Lower lobe of right lung (tissue), 2 donors: ENCODE measurements at regions not wholly inside any gene's neighbourhood (a gene's known extent, or its start where the extent isn't known, plus 50 kb on each side); places are given as distances from the start of the nearest gene placed in this dataset.
"Not testable (repeated sequence)": the region's sequence is repeated elsewhere in the genome, so short reads cannot be mapped to it uniquely, and the experiment has no call there.

ENCODE experiments used
- ATAC-seq, 2 donors: fragments of 200-7000 bp; cut with Tn5 transposase; one replicate each; pipeline ENCODE4 v1.9.1; 2020 to 2022; ENCODE audit warnings: mild to moderate bottlenecking in 2 of 2, moderate library complexity in 2 of 2
- DNase-seq: peaks from one replicate; pipeline ENCODE4 v3.0.0-alpha.2; 2020
- H3K27ac ChIP-seq: fragments of 200-600 bp; one replicate; pipeline ENCODE4 v1.8.0; 2022
- H3K27me3 ChIP-seq: fragments of 200-600 bp; one replicate; pipeline ENCODE4 v1.8.0; 2022; ENCODE audit warnings: low read depth
- H3K36me3 ChIP-seq: fragments of 200-600 bp; one replicate; pipeline ENCODE4 v1.8.0; 2022; ENCODE audit warnings: mild to moderate bottlenecking
- H3K4me1 ChIP-seq: fragments of 200-600 bp; one replicate; pipeline ENCODE4 v1.8.0; 2022
- H3K4me3 ChIP-seq: fragments of 200-600 bp; one replicate; pipeline ENCODE4 v1.8.0; 2022; ENCODE audit warnings: mild to moderate bottlenecking
- H3K9me3 ChIP-seq: fragments of 200-600 bp; one replicate; pipeline ENCODE4 v1.8.0; 2022
- CTCF ChIP-seq: fragments of 200-600 bp; IDR thresholded peaks from one replicate; pipeline ENCODE4 v1.8.0; 2022; ENCODE audit warnings: antibody characterized with exemption, mild to moderate bottlenecking
- intact Hi-C: fragments of 100-400 bp; cut with DNase I; formaldehyde crosslinking; loops from one replicate; pipeline ENCODE4 v1.11.0; 2022
- donor health status: DM: no; HTN: yes; CAD: no; lungs with severe emphysema.

GRCh38 chr16:16928532-16929109 lies 542.1 kb downstream of the XYLT1 start:
- no peak for TF ChIP-seq CTCF
- intact Hi-C loops, result no loop called here
- Histone ChIP-seq H3K27ac (no peak overlapping the region), H3K36me3 (no peaks in the 10 kb centered on the region), H3K4me3 (no peak overlapping the region), H3K27me3 (peaks cover under 1% of the 10 kb centered on the region), H3K9me3 (peaks cover 6% of the 10 kb centered on the region), H3K4me1 (no peaks in the 10 kb centered on the region)
- ATAC-seq (no peak), DNase-seq (no peak)

- intact Hi-C loops, result no loop called here
- no peaks in the 10 kb centered on the region for H3K36me3 ChIP-seq
- no peak for ATAC-seq
Measured at GRCh38 chr16:16930309-16931000, 540.3 kb downstream of the XYLT1 start.

GRCh38 chr16:16933861-16934260 lies 536.9 kb downstream of the XYLT1 start:
- Histone ChIP-seq H3K27me3 (peaks cover 5% of the 10 kb centered on the region), H3K9me3 (no peaks in the 10 kb centered on the region), H3K27ac (no peak overlapping the region), H3K36me3 (no peaks in the 10 kb centered on the region), H3K4me1 (no peaks in the 10 kb centered on the region), H3K4me3 (no peak overlapping the region)
- intact Hi-C loops, result no loop called here
- TF ChIP-seq CTCF, result no peak
- DNase-seq (no peak), ATAC-seq (no peak)

More at GRCh38 chr16:16930309-16931000, 540.3 kb downstream of the XYLT1 start:
- H3K4me1 ChIP-seq, result no peaks in the 10 kb centered on the region
- no peak overlapping the region for H3K27ac ChIP-seq
- peaks cover 6% of the 10 kb centered on the region for H3K9me3 ChIP-seq
- H3K4me3 ChIP-seq, result no peak overlapping the region
- peaks cover 5% of the 10 kb centered on the region for H3K27me3 ChIP-seq
- DNase-seq, result no peak
- TF ChIP-seq CTCF, result no peak

GRCh38 chr16:16934660-16935059 lies 536.1 kb downstream of the XYLT1 start:
- no peak for TF ChIP-seq CTCF
- ATAC-seq, result no peak
- H3K27ac ChIP-seq, result no peak overlapping the region
- no peaks in the 10 kb centered on the region for H3K36me3 ChIP-seq
- H3K4me1 ChIP-seq, result no peaks in the 10 kb centered on the region
- intact Hi-C loops, result no loop called here
- no peaks in the 10 kb centered on the region for H3K9me3 ChIP-seq
- H3K27me3 ChIP-seq, result peaks cover 5% of the 10 kb centered on the region
- DNase-seq, result no peak
- no peak overlapping the region for H3K4me3 ChIP-seq

DNA sequence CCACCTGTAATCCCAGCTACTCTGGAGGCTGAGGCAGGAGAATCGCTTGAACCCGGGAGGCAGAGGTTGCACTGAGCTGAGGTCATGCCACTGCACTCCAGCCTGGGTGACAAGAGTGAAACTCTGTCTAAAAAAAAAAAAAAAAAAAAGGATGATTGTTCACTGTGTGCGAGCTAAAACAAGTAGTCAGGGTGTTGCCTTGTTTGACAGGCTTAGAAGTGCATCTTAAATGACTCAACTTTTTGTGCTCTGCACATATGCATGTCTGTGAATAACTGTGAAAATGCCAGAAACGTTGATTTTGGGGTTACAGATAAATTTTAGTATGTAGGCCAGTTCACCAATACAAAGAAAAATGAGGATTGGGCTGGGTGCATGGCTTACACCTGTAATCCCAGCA lies 534.9 kb downstream of the XYLT1 start:
- H3K27me3 ChIP-seq, H3K4me1 ChIP-seq, intact Hi-C loops, H3K36me3 ChIP-seq, DNase-seq, H3K27ac ChIP-seq, H3K4me3 ChIP-seq, H3K9me3 ChIP-seq, ATAC-seq: not testable (repeated sequence)

- TF ChIP-seq CTCF, result no peak
- H3K36me3 ChIP-seq, result no peaks in the 10 kb centered on the region
- DNase-seq (no peak), ATAC-seq (no peak)
- H3K4me1 ChIP-seq, result no peaks in the 10 kb centered on the region
- intact Hi-C loops, result no loop called here
- no peaks in the 10 kb centered on the region for H3K9me3 ChIP-seq
- H3K27ac ChIP-seq, result no peak overlapping the region
- no peak overlapping the region for H3K4me3 ChIP-seq
- H3K27me3 ChIP-seq, result peaks cover 14% of the 10 kb centered on the region
Measured at GRCh38 chr16:16937576-16937975, 533.2 kb downstream of the XYLT1 start.
